Stimulated activated CD4-positive, alpha-beta T cell treated with anti-CD3 and anti-CD28 coated beads, Interleukin-2, amount 100 ng/mL, for 48 hours (primary cell): ENCODE measurements at regions not wholly inside any gene's neighbourhood (a gene's known extent, or its start where the extent isn't known, plus 50 kb on each side); places are given as distances from the start of the nearest gene placed in this dataset.

Experiments used
- DNase-seq, 2 donors: peaks; one replicate each; pipeline ENCODE4 v3.0.0-alpha.2; 2020

DNA sequence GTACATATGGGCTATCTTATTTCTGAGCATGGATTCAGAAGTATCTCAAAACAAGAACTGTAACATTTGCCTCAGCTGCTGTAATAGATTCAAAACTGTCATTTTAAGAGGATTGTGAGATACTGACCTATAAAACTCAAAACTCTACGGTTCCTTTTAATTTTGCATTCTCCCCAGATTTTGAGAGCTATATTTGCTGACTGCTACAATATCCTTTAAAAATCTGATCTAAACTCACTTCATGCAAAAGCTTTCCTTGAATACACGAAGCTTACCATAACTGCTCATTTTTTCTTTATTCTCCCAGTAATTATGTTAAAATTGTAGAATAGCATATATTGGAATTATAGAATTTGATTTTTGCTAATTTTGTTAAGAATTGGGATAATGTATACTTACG, 158.7 kb upstream of the ROBO1 start:
- no peak for DNase-seq

DNA sequence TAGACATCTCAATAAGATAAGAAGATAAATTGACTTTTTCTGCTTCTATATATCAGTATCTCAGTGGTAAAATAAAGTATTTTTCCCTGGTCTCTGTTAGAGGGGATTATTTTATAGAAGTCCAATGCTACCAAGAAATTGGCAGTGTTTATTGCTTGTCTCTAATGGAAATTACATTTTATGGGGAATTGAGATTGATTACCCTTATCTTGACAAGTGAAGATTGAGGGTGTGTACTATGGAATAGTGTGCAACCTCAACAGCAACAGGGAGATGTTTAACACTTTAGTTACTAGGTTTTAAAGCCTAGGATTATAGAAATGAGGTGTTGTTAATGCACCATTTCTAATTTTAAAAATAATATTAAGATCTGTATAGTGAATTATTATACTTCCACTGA, 154.8 kb upstream of the ROBO1 start:
- no peak for DNase-seq

DNA sequence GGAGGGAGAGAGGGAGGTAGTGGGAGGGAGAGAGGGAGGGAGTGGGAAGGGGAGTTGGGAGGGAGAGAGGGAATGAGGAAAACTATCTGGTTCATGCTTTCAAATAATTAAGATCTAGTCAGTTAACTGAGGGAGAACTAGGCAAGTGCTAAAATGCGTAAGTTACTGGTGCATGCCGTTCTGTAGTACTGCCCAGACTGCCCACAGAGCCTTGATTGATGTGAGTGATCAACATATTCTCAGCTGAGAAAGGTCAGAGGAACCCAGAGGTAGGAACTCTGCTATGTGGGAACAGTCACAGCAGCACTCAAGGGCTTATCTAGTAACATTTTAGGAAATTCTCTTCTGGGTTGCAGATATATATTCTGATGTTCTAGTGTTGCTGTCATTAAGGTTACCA, 149.8 kb upstream of the ROBO1 start:
- DNase-seq: no peak

DNA sequence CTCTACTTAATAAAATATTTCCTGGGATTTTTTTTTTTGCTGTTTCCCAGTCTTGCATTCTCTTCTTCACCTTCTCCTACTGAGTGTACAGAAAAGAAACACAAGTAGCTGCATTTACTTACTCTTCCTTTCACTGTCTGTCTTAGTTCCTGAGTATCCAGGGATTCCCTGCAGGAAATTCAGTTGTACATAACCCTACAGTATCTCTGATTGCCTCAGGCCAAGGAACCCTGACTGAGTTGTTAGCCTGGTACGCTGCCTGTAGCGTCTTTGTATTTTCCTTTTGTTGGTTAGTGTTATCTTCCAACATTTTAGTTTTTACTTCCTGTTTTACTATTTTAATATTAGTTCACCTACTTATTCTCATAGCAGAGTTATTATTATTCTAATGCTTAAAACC, 142.5 kb upstream of the ROBO1 start:
- no peak for DNase-seq

DNA sequence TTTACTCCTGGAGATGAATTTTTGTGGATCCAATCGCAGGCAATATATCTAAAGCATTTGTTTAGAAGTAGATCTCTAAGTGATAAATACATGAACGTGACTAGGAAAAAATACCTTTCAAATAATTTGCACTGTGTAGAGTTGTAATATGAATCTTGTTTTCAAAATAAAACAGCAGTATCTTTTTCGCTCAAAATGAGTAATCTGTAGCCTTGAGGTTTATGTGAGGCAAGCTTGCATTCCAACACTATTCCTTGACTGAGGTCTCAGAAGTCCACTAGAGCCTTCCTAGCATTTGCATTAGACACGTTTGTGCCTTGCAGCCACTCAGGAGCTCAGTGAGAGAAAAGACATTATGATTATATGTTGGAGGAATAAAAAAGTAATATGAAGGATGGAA, 138.3 kb upstream of the ROBO1 start:
- no peak for DNase-seq

DNA sequence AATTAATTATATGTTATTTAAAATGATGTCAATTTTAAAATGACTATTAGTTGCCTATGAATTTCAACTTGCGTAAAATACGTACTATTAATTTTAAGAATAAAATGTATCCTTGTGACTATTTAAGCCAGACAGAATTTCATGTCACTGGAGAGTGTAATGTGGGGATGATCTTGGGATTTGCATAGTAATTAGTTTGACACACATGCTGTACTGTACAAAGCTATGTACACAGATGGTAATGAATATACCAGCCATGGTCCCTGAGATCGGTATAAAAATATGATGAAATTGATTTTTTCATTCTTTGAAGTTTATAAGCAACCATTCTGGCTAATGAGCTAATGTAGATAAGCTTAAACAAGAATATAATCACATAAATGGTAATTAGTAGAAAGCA, 134.4 kb upstream of the ROBO1 start:
- DNase-seq: no peak

DNA sequence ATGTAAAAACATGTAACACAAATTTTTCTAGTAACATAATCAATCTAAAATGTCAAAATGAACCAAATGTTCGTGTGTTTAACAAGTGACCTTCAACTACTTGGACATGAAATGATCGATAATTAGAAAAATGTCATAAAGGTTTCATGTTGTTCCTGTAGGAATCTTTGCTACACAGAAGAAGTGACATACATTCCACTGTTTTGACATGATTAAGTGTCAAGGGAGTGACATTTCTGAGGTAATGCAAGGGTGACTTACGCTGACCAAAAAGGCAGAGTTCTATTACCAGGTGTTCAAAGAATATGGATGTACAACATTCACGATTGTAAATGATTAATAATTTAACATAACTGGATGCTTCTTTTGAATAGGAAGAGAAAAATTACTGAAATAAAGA, 131.1 kb upstream of the ROBO1 start:
- no peak for DNase-seq

DNA sequence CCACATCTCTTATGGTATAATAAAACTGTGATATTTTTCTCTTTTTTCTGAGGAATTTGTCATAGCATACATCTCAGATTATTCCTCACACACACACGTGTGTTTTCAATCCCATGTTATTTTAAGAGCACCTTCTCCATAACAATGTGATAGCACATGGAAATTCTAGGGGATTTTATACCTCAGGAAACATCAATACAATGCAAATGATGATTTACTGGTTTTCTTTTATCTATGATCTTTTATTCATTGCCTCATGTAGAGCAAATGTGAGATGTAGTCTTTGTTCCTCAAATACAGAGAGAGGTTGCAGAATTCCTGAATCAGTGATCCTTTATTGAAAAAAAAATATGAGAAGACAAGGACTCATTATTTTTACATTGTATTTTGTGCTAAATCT, 128.3 kb upstream of the ROBO1 start:
- DNase-seq: no peak

DNA sequence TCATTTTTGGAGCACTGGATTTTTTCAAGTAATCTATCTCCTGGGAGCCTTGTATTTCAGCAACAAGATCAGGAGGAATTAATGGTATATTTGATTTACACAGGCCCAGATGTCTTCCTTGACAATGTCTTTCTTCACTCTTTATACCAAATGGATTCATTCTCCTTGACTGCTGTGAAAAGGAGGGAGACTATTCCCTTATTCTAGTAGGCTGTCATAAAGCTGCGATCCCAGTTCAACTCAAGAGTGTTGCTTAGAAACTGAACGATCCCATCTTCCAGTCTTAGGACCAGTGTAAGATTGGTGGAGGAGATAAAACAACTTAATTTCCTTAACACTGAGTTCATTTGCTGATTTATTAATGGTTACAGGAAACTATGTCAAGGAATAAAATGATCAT, 119.4 kb upstream of the ROBO1 start:
- DNase-seq: no peak

DNA sequence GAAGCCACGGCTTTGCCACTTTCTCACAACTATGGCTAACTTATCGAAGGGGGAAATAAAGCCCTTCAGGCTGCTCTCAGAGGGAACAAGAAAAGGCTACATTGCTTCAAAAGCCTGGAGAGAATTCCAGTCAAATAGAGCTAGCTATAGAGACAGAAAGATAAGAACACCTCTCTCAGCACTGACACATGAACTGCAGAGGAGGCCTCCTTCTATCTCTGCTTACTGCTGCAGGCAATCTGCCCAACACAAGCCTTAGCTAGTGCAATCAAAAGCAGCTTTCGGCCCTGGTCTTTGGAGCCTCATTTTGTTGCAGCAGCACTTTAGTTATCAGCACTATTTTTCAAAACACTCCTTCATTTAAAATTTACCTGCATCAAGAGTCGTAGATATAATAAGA, 118.4 kb upstream of the ROBO1 start:
- no peak for DNase-seq

DNA sequence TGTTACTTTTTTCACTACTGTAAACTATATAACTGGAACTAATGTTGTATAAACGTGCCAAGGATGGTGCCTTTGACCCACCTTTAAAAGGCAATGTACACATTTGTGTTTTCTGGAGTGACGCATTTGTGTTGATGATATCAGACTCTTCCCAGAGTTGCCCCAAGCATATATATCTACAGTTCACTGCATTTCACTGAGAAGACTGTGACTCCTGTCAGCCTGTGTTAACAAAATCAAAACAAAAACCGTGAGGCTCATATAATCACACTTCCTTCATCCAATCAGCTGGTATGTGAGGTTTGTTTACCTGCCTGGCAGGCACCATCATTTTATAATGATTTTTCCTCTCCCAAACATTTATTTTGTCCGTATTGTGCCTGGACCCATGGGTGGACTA, 117.6 kb upstream of the ROBO1 start:
- no peak for DNase-seq

DNA sequence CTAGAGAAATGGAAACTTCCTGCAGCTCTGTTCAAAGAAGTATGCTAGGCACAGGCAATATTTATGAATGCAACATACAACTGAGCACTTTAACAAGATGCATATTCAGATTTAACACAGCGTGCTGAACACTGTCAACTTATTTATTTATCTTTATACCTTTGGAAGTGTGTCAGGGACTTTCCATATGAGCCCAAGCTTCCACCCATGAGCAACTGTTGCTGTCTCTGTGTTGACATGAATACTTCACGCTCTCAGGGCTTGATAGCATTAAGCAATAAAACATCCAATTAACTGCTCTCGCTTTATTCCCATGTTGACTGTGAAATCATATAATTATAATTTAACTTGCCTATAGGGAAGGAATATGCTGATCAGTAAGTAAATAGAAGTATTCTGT, 116.6 kb upstream of the ROBO1 start:
- DNase-seq: no peak

DNA sequence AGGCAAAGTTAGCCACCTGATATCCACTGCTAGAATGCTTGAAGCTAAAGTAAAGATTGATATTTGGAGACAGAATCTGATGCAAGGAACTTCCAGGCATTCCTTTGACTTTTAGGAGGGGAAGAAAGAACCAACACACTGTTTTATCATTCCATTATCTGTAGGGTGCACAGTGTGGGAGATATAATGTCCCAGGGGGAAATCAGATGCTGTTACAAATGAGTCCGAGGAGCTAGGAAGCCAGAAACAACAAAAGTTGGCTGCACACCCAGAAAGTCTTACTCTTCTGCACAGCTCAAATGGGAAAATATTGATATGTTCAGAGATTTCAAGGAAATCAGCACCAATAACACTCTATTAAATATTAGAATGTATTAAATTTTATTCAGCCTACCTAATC, 113.6 kb upstream of the ROBO1 start:
- no peak for DNase-seq

DNA sequence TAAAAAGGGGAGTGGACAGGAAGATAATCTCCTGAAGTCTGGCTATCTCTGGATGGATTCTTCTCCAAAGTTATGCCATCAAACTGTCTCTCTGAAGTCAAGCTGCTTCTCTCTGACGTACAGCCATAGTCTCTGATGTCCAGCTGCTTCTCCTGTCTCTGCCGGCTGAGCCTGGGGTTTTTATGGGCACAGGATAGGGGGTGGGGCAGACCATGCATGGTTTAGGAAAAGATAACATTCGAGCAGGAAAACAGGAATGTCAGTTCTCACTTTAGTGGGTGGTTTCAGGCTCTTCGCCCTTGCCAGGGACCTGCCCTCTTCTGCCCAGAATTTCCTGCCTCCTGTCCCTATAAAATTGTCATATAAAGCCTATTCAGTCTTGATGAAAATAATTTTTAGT, 110.9 kb upstream of the ROBO1 start:
- DNase-seq: no peak

DNA sequence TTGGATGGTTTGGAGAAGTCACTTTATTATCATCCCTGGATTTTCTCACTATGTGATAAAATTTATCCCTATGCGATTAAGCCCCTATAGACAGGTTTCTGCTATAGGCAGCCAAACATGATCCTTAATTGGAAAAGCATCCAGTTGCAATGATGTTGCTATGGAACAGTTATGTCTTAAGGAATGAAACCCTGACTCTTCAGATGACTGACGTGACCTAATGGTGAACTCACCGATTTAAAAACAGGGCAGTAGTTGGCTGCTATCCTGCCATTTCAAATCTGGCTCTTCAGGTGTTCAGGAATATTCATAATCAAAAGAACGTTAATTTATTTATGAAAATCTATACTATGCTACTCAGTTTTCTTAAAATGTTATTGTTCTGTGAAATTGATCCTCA, 106.8 kb upstream of the ROBO1 start:
- no peak for DNase-seq

DNA sequence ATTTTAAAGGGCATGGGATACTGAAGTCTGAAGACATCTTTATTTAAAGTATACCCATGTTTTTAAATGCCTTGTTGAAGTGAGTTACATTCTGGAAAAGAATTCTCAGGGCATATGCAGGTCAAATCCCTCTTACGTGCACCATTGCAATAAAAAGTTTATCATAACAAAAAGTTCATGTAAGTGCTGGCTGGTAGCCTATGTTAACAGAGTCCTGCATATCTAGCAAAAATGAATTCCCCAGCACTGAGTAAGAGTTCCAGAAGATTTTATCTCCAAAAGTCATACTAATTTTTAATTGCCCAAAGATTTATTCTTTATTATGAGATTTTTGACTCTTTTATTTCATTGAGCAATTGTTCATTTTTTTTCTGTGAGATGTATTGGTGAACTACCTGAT, 104.7 kb upstream of the ROBO1 start:
- DNase-seq: no peak

DNA sequence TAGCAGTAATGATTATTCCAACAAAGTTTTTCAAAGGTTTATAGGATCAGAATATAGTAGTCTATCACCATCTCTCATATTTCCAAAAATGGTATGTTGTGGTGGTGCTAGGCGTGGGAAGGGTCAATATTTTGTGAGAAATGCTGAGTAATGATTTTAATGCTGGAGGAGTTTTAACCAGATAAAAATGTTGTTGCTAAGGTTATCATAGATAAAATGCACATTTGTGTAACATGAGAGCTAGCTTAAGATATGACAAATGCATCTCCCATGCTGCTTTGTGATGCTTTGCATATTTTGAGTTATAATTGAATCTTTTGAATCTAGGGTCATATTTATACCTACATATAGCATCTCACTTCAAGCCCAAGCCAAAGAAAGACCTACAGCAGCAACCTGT, 103.9 kb upstream of the ROBO1 start:
- DNase-seq: no peak

DNA sequence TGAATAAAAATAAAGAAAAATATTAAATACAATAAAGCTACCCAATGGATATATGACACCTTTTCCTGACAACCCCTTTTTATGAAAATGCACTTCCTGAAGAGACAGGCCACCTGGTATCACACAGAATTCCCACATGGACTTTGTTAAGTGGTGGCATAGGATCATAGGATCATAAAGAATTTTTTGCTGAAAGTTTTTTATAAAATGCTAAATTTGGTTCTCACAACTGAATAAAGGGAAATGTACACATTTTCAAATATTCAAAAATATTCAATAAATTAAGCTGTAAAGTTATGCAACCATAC, 102.5 kb upstream of the ROBO1 start:
- no peak for DNase-seq

DNA sequence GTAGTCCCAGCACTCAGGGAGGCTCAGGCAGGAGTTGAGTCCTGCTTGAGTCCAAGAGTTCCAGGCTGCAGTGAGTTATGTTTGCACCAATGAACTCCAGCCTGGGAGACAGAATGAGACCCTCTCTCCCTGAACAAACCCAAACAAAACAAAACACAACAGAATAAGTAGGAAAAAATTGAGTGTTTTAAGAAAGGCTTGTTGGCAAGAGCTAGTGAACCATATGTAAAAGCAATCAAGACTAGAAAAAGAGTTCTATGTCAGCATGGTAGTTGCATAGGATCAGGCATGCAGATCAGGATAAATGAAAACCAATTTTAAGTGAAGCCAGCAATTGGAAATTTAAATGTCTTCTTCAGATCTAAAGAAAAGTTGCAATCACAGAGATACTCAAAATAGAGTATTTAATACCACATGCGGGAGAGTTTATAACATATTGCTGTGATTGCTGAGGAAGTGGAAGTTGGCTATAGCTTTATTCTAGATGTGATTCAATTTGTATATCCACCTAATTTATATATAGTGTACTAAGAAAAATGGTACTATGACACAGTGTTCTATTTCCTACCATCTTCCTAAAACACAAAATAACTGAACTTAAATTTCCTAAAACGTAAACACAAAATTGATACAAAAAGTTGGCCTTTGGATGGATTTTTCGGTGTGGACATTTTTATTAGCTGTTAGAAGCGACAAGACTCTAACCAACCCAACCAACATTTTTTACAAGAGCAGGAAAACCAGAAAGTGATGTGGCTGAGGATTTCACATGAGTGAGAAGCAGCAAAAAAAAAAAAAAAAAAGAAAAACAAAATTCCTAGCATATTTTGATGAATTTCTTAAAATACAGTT, 101.9 kb upstream of the ROBO1 start:
- DNase-seq: no peak

DNA sequence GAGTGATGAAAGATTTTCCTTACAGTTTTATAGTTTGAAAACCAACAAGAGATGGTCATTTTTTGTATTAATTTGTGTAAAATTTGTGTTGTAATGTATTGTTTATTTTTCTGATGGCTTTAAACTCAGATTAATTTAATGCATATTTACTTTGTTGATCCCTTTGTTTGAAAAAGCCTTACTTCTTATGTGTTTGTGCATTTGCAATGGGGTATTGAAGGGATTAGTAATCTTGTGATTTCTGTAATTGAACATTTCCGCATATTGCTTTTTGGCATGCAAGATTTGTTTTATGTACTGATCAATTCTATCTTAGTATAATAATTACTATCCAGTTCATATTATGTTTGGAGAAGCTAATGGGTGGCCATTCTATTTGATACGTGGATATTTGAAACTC, 98.4 kb upstream of the ROBO1 start:
- DNase-seq: no peak

DNA sequence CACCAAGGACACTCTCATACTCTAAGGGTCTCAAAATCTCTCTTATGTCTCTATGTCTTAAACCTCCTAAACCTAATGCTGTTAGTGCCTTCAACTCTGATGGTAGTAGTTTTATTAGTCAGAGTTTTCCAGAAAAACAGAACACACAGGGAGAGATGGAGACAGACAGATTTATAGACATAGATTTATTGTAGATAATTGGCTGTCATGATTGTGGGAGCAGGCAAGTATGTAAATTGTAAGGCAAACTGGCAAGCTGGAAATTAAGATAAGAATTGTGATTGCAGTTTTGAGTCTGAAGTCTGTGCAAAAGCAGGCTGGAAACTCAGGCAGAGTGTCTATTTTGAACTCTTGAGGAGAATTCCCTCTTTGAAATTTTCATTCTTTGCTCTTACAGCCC, 96.3 kb upstream of the ROBO1 start:
- no peak for DNase-seq

DNA sequence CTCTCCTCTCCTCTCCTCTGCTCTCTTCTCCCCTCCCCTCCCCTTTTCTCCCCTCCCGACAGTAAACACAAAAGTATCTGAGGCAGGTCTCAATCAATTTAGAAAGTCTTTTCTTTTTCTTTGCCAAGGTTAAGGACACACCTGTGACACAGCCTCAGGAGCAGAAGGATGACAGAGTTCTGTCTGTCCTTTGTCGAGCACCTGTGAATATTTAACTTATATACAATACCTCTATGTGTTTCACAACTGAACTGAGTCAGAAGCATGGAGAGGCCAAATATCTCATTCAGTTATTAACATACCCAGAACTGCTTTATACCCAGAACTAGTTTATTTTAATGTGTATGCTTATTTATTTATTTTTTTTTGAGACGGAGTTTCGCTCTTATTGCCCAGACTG, 81.1 kb upstream of the ROBO1 start:
- no peak for DNase-seq

DNA sequence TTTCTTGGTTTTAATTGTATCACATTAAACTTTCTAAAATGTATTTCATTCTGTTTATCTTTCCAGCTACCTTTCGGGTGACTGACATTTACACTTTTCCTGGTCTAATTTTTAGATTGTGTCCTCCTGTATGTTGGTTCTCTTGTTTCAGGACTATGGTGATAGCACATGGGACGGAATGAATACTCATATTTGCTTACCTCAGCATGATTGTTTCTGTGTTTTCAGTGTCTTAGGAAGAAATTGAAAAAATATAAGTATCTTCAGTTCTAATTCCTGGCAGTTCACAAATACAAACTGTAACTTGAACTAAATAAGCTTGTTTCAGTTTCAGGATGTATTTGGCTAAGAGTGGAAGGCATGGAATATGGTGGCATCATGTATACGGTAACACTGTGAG, 80.1 kb upstream of the ROBO1 start:
- no peak for DNase-seq

DNA sequence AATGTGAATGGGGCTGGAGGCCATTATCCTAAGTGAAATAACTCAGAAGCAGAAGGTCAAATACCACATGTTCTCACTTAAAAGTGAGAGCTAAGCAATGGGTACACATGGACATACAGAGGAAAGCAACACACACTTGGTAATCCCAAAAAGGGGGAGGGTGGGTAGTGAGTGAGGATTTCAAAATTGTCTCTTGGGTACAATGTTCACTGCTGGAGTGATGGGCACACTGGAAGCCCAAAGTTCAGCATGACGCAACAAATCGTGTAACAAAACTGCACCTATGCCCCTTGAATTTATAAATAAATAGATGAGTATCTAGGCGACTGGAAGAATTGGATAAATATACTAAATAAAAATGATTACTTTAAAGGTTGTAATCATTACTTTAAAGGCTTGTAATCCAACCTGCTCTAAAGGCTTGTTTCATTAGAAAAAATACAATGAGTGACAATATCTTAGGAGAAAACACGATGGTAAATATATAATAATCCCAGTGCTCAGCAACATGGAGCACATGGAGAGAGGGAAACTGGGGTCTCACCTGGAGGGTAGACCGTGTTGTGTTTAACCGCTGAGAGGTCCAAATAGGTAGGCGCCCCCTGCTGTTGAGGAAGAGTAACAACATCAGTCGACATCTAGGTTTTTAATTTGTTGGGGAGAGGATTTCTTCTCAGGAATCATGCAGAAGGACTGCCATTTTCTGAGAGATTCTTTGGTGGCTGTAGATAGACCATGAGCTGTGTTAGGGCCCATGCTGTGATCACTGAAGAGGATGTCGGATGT, 78.5 kb upstream of the ROBO1 start:
- no peak for DNase-seq

DNA sequence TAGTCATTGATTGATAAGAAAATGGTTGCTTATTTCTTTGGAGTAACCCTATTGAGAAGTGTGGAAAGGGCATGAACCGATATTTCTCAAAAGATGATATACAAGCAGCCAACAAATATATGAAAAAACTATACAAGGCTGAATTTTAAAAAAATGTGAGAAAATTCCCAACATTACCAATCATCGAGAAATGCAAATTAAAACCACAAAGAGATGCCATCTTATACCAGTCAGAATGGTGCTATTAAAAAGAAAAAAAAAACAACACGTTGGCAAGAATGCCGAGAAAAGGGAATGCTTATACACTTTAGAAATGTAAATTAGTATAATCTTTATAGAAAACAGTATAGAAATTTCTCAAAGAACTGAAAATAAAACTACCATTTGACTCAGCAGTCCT, 77.7 kb upstream of the ROBO1 start:
- no peak for DNase-seq
